ENCODE measurements at regions not wholly inside any gene's neighbourhood (a gene's known extent, or its start where the extent isn't known, plus 50 kb on each side); places are given as distances from the start of the nearest gene placed in this dataset.

- TF ChIP-seq CTCF (IDR thresholded peaks at IDR 0.05) = no peak
- no peaks in the 10 kb centered on the region for H3K4me1 ChIP-seq
- no peaks in the 10 kb centered on the region for H3K36me3 ChIP-seq (ENCODE audit: insufficient read depth in 1 of 2, low read depth in 1 of 2)
- H3K4me3 ChIP-seq = no peak overlapping the region
- no peak for ATAC-seq
- DNase-seq = no peak
- H3K27me3 ChIP-seq (ENCODE audit: insufficient read depth in 3 of 3, low read length in 2 of 3) = no peaks in the 10 kb centered on the region
- WGBS, 3 donors = 76 to 87% (median 83%) methylated on average over 2 of the region's 2 CpGs
- H3K9me3 ChIP-seq = peaks cover 9% of the 10 kb centered on the region
- intact Hi-C loops (cut with DNase I) = no loop called here
- H3K27ac ChIP-seq = no peak overlapping the region
Observed at GRCh38 chr2:188076149-188077056, 215.3 kb upstream of the GULP1 start.

- Histone ChIP-seq H3K4me3 (no peak overlapping the region), H3K27ac (no peak overlapping the region), H3K9me3 (peaks cover 8% of the 10 kb centered on the region), H3K4me1 (no peaks in the 10 kb centered on the region), H3K27me3 (ENCODE audit: insufficient read depth in 3 of 3, low read length in 2 of 3) (no peaks in the 10 kb centered on the region), H3K36me3 (ENCODE audit: insufficient read depth in 1 of 2, low read depth in 1 of 2) (no peaks in the 10 kb centered on the region)
- DNase-seq (no peak), ATAC-seq (no peak)
- no peak for TF ChIP-seq CTCF (IDR thresholded peaks at IDR 0.05)
- intact Hi-C loops (cut with DNase I) = no loop called here
Observed at GRCh38 chr2:188077757-188078156, 213.9 kb upstream of the GULP1 start.

GRCh38 chr2:188078534-188078933 is 213.1 kb upstream of the GULP1 start:
- 53 to 76% (median 57%) methylated on average over 4 of the region's 4 CpGs for WGBS, 3 donors
- ATAC-seq (no peak), DNase-seq (no peak)
- Histone ChIP-seq H3K9me3 (peaks cover under 1% of the 10 kb centered on the region), H3K4me3 (no peak overlapping the region), H3K27ac (no peak overlapping the region), H3K36me3 (ENCODE audit: insufficient read depth in 1 of 2, low read depth in 1 of 2) (no peaks in the 10 kb centered on the region), H3K4me1 (no peaks in the 10 kb centered on the region), H3K27me3 (ENCODE audit: insufficient read depth in 3 of 3, low read length in 2 of 3) (no peaks in the 10 kb centered on the region)
- intact Hi-C loops (cut with DNase I) = no loop called here
- no peak for TF ChIP-seq CTCF (IDR thresholded peaks at IDR 0.05)

GRCh38 chr2:188079196-188079595 is 212.5 kb upstream of the GULP1 start:
- no peak overlapping the region for H3K4me3 ChIP-seq
- H3K27ac ChIP-seq = no peak overlapping the region
- H3K9me3 ChIP-seq = no peaks in the 10 kb centered on the region
- H3K4me1 ChIP-seq = no peaks in the 10 kb centered on the region
- TF ChIP-seq CTCF (IDR thresholded peaks at IDR 0.05) = no peak
- intact Hi-C loops (cut with DNase I) = no loop called here
- DNase-seq (no peak), ATAC-seq (no peak)
- H3K27me3 ChIP-seq (ENCODE audit: insufficient read depth in 3 of 3, low read length in 2 of 3) = no peaks in the 10 kb centered on the region
- no peaks in the 10 kb centered on the region for H3K36me3 ChIP-seq (ENCODE audit: insufficient read depth in 1 of 2, low read depth in 1 of 2)
- WGBS, 3 donors = 61 to 95% (median 62%) methylated on average over 1 of the region's 1 CpG

- Histone ChIP-seq H3K9me3 (peaks cover 3% of the 10 kb centered on the region), H3K27me3 (ENCODE audit: insufficient read depth in 3 of 3, low read length in 2 of 3) (no peaks in the 10 kb centered on the region), H3K27ac (no peak overlapping the region), H3K4me3 (no peak overlapping the region), H3K4me1 (no peaks in the 10 kb centered on the region), H3K36me3 (ENCODE audit: insufficient read depth in 1 of 2, low read depth in 1 of 2) (no peaks in the 10 kb centered on the region)
- ATAC-seq (no peak), DNase-seq (no peak)
- TF ChIP-seq CTCF (IDR thresholded peaks at IDR 0.05) = no peak
- 65 to 85% (median 68%) methylated on average over 4 of the region's 4 CpGs for WGBS, 3 donors
- intact Hi-C loops (cut with DNase I) = no loop called here
Observed at GRCh38 chr2:188085421-188085820, 206.3 kb upstream of the GULP1 start.
